ENCODE measurements at regions not wholly inside any gene's neighbourhood (a gene's known extent, or its start where the extent isn't known, plus 50 kb on each side); places are given as distances from the start of the nearest gene placed in this dataset.

DNA sequence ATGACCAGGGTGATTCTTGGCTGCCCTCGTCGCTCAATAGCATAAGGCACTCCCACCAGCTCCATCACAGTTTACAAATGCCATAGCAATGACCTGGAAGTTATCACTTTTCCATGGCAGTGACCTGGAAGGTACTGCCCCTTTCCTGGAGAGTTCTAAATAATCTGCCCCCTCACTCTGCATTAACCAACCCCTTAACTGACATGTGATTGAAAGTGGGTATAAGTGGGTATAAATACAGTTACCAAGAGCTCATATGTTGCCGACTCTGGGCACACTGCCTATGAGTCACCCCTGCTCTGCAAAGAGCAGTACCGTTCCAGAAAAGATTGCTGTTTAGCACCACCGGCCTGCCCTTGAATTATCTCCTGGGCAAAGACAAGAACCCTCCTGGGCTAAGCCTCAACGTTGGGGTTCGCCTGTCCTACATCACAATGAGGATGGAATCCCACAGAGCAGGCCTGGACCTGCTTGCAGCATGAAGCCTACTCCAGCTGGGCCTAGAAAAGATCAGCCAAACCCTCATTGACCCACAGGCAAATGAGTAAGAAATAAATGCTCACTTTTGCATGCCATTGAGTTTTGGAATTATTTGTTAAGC is 95.2 kb upstream of the SEC14L1 start:
- TF ChIP-seq, protein P1, sequence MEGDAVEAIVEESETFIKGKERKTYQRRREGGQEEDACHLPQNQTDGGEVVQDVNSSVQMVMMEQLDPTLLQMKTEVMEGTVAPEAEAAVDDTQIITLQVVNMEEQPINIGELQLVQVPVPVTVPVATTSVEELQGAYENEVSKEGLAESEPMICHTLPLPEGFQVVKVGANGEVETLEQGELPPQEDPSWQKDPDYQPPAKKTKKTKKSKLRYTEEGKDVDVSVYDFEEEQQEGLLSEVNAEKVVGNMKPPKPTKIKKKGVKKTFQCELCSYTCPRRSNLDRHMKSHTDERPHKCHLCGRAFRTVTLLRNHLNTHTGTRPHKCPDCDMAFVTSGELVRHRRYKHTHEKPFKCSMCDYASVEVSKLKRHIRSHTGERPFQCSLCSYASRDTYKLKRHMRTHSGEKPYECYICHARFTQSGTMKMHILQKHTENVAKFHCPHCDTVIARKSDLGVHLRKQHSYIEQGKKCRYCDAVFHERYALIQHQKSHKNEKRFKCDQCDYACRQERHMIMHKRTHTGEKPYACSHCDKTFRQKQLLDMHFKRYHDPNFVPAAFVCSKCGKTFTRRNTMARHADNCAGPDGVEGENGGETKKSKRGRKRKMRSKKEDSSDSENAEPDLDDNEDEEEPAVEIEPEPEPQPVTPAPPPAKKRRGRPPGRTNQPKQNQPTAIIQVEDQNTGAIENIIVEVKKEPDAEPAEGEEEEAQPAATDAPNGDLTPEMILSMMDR (IDR thresholded peaks at IDR 0.05; ENCODE audit: poor library complexity, severe bottlenecking), result no peak
- no peak for TF ChIP-seq EZH2 (IDR thresholded peaks at IDR 0.05; ENCODE audit: borderline replicate concordance, insufficient read depth, low read length, poor library complexity, severe bottlenecking)
- no peak for TF ChIP-seq EP300 (conservative IDR thresholded peaks at IDR 0.05; ENCODE audit: poor library complexity, severe bottlenecking)
- no peak for TF ChIP-seq TAF1 (IDR thresholded peaks at IDR 0.05; ENCODE audit: low read depth)
- no peak for TF ChIP-seq POLR2AphosphoS5 (IDR thresholded peaks at IDR 0.05)
- TF ChIP-seq RAD21 (conservative IDR thresholded peaks at IDR 0.05), result no peak
- TF ChIP-seq, protein P2, sequence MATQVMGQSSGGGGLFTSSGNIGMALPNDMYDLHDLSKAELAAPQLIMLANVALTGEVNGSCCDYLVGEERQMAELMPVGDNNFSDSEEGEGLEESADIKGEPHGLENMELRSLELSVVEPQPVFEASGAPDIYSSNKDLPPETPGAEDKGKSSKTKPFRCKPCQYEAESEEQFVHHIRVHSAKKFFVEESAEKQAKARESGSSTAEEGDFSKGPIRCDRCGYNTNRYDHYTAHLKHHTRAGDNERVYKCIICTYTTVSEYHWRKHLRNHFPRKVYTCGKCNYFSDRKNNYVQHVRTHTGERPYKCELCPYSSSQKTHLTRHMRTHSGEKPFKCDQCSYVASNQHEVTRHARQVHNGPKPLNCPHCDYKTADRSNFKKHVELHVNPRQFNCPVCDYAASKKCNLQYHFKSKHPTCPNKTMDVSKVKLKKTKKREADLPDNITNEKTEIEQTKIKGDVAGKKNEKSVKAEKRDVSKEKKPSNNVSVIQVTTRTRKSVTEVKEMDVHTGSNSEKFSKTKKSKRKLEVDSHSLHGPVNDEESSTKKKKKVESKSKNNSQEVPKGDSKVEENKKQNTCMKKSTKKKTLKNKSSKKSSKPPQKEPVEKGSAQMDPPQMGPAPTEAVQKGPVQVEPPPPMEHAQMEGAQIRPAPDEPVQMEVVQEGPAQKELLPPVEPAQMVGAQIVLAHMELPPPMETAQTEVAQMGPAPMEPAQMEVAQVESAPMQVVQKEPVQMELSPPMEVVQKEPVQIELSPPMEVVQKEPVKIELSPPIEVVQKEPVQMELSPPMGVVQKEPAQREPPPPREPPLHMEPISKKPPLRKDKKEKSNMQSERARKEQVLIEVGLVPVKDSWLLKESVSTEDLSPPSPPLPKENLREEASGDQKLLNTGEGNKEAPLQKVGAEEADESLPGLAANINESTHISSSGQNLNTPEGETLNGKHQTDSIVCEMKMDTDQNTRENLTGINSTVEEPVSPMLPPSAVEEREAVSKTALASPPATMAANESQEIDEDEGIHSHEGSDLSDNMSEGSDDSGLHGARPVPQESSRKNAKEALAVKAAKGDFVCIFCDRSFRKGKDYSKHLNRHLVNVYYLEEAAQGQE (IDR thresholded peaks at IDR 0.05; ENCODE audit: borderline replicate concordance), result no peak
- no peak for TF ChIP-seq SMC3 (conservative IDR thresholded peaks at IDR 0.05; ENCODE audit: poor library complexity)
